Lower lobe of right lung (tissue), 2 donors: ENCODE measurements at regions not wholly inside any gene's neighbourhood (a gene's known extent, or its start where the extent isn't known, plus 50 kb on each side); places are given as distances from the start of the nearest gene placed in this dataset.
"Not testable (repeated sequence)": the region's sequence is repeated elsewhere in the genome, so short reads cannot be mapped to it uniquely, and the experiment has no call there.

Source experiments
- ATAC-seq, 2 donors: fragments of 200-7000 bp; cut with Tn5 transposase; one replicate each; pipeline ENCODE4 v1.9.1; 2020 to 2022; ENCODE audit warnings: mild to moderate bottlenecking in 2 of 2, moderate library complexity in 2 of 2
- DNase-seq: peaks from one replicate; pipeline ENCODE4 v3.0.0-alpha.2; 2020
- H3K27ac ChIP-seq: fragments of 200-600 bp; one replicate; pipeline ENCODE4 v1.8.0; 2022
- H3K27me3 ChIP-seq: fragments of 200-600 bp; one replicate; pipeline ENCODE4 v1.8.0; 2022; ENCODE audit warnings: low read depth
- H3K36me3 ChIP-seq: fragments of 200-600 bp; one replicate; pipeline ENCODE4 v1.8.0; 2022; ENCODE audit warnings: mild to moderate bottlenecking
- H3K4me1 ChIP-seq: fragments of 200-600 bp; one replicate; pipeline ENCODE4 v1.8.0; 2022
- H3K4me3 ChIP-seq: fragments of 200-600 bp; one replicate; pipeline ENCODE4 v1.8.0; 2022; ENCODE audit warnings: mild to moderate bottlenecking
- H3K9me3 ChIP-seq: fragments of 200-600 bp; one replicate; pipeline ENCODE4 v1.8.0; 2022
- CTCF ChIP-seq: fragments of 200-600 bp; IDR thresholded peaks from one replicate; pipeline ENCODE4 v1.8.0; 2022; ENCODE audit warnings: antibody characterized with exemption, mild to moderate bottlenecking
- intact Hi-C: fragments of 100-400 bp; cut with DNase I; formaldehyde crosslinking; loops from one replicate; pipeline ENCODE4 v1.11.0; 2022
- donor health status: DM: no; HTN: yes; CAD: no; lungs with severe emphysema.

GRCh38 chr10:130511766-130512165 is 375.6 kb downstream of the GLRX3 start:
- Histone ChIP-seq H3K27me3 (peaks cover 17% of the 10 kb centered on the region), H3K4me1 (no peaks in the 10 kb centered on the region), H3K36me3 (no peaks in the 10 kb centered on the region), H3K4me3 (no peak overlapping the region), H3K27ac (no peak overlapping the region), H3K9me3 (no peaks in the 10 kb centered on the region)
- intact Hi-C loops: no loop called here
- ATAC-seq: no peak
- no peak for TF ChIP-seq CTCF
- DNase-seq: no peak

GRCh38 chr10:130512936-130513335 is 376.7 kb downstream of the GLRX3 start:
- DNase-seq: no peak
- H3K27me3 ChIP-seq: peaks cover 17% of the 10 kb centered on the region
- H3K36me3 ChIP-seq: no peaks in the 10 kb centered on the region
- ATAC-seq: no peak
- no peak for TF ChIP-seq CTCF
- H3K27ac ChIP-seq: no peak overlapping the region
- no peaks in the 10 kb centered on the region for H3K4me1 ChIP-seq
- no peaks in the 10 kb centered on the region for H3K9me3 ChIP-seq
- intact Hi-C loops: no loop called here
- H3K4me3 ChIP-seq: no peak overlapping the region

GRCh38 chr10:130513686-130514476 is 377.7 kb downstream of the GLRX3 start:
- Histone ChIP-seq H3K27me3 (peaks cover 17% of the 10 kb centered on the region), H3K4me3 (no peak overlapping the region)
- ATAC-seq: no peak

GRCh38 chr10:130515670-130516069 is 379.5 kb downstream of the GLRX3 start:
- Histone ChIP-seq H3K4me3 (no peak overlapping the region), H3K27ac (no peak overlapping the region), H3K27me3 (peaks cover 5% of the 10 kb centered on the region), H3K4me1 (no peaks in the 10 kb centered on the region), H3K36me3 (no peaks in the 10 kb centered on the region), H3K9me3 (no peaks in the 10 kb centered on the region)
- no peak for DNase-seq
- ATAC-seq: no peak
- no peak for TF ChIP-seq CTCF
- intact Hi-C loops: no loop called here

More at GRCh38 chr10:130513686-130514476, 377.7 kb downstream of the GLRX3 start:
- H3K27ac ChIP-seq: no peak overlapping the region
- intact Hi-C loops: no loop called here
- no peak for DNase-seq
- H3K4me1 ChIP-seq: no peaks in the 10 kb centered on the region
- H3K36me3 ChIP-seq: no peaks in the 10 kb centered on the region
- no peak for TF ChIP-seq CTCF
- no peaks in the 10 kb centered on the region for H3K9me3 ChIP-seq

GRCh38 chr10:130516141-130516735 is 380.0 kb downstream of the GLRX3 start:
- Histone ChIP-seq H3K9me3 (no peaks in the 10 kb centered on the region), H3K4me3 (no peak overlapping the region), H3K36me3 (no peaks in the 10 kb centered on the region), H3K27ac (no peak overlapping the region), H3K4me1 (no peaks in the 10 kb centered on the region), H3K27me3 (peaks cover 5% of the 10 kb centered on the region)
- no peak for DNase-seq
- TF ChIP-seq CTCF: no peak
- intact Hi-C loops: no loop called here
- no peak for ATAC-seq

GRCh38 chr10:130518921-130519320 is 382.7 kb downstream of the GLRX3 start:
- H3K36me3 ChIP-seq, H3K27me3 ChIP-seq, H3K27ac ChIP-seq, H3K4me1 ChIP-seq, H3K9me3 ChIP-seq, intact Hi-C loops, H3K4me3 ChIP-seq, ATAC-seq, DNase-seq: not testable (repeated sequence)
